ENCODE measurements at regions not wholly inside any gene's neighbourhood (a gene's known extent, or its start where the extent isn't known, plus 50 kb on each side); places are given as distances from the start of the nearest gene placed in this dataset.

GRCh38 chr10:123515661-123516060, 150.5 kb upstream of the GPR26 start:
- CTCF ChIA-PET: no interaction called here
- Histone ChIP-seq H3K27me3 (ENCODE audit: control insufficient read depth in 1 of 2, insufficient read depth in 2 of 2, low read length in 2 of 2) (peaks cover 0 to 5% of the 10 kb centered on the region in 2 experiments), H3K9me3 (ENCODE audit: control insufficient read depth in 1 of 2, insufficient read depth in 1 of 2, low read length in 2 of 2) (peaks cover 0 to 4% of the 10 kb centered on the region in 2 experiments), H3K4me1 (ENCODE audit: insufficient read depth, low read length) (no peaks in the 10 kb centered on the region), H3K36me3 (ENCODE audit: insufficient read depth, low read length) (no peaks in the 10 kb centered on the region), H3K4me3 (ENCODE audit: low read length) (no peak overlapping the region), H3K27ac (ENCODE audit: low read depth in 1 of 2, low read length in 2 of 2) (no peak overlapping the region)
- no peaks in the 10 kb centered on the region for H3K4me1 Mint-ChIP-seq (ENCODE audit: low read depth)
- intact Hi-C loops (cut with DNase I, micrococcal nuclease): no loop called here
- no peaks in the 10 kb centered on the region for H3K36me3 Mint-ChIP-seq (ENCODE audit: low read depth)
- ATAC-seq (ENCODE audit: poor library complexity) (no peak), DNase-seq (no peak)
- H3K27ac Mint-ChIP-seq: no peak overlapping the region
- no peak overlapping the region for H3K4me3 Mint-ChIP-seq
- H3K27me3 Mint-ChIP-seq: peaks cover 17% of the 10 kb centered on the region
- POLR2A ChIA-PET: no interaction called here
- no peak for TF ChIP-seq CTCF (IDR thresholded peaks at IDR 0.05)
- H3K9me3 Mint-ChIP-seq: no peaks in the 10 kb centered on the region

GRCh38 chr10:123516291-123516690, 149.9 kb upstream of the GPR26 start:
- no peaks in the 10 kb centered on the region for H3K4me1 Mint-ChIP-seq (ENCODE audit: low read depth)
- CTCF ChIA-PET: no interaction called here
- intact Hi-C loops (cut with DNase I, micrococcal nuclease): no loop called here

GRCh38 chr10:123517426-123517825, 148.7 kb upstream of the GPR26 start:
- Mint-ChIP-seq H3K27ac (no peak overlapping the region), H3K4me3 (no peak overlapping the region), H3K36me3 (ENCODE audit: low read depth) (no peaks in the 10 kb centered on the region), H3K4me1 (ENCODE audit: low read depth) (no peaks in the 10 kb centered on the region), H3K9me3 (no peaks in the 10 kb centered on the region), H3K27me3 (peaks cover 13% of the 10 kb centered on the region)
- Histone ChIP-seq H3K4me3 (ENCODE audit: low read length) (no peak overlapping the region), H3K27ac (ENCODE audit: low read depth in 1 of 2, low read length in 2 of 2) (no peak overlapping the region), H3K9me3 (ENCODE audit: control insufficient read depth in 1 of 2, insufficient read depth in 1 of 2, low read length in 2 of 2) (peaks cover 0 to 4% of the 10 kb centered on the region in 2 experiments), H3K4me1 (ENCODE audit: insufficient read depth, low read length) (no peaks in the 10 kb centered on the region), H3K36me3 (ENCODE audit: insufficient read depth, low read length) (no peaks in the 10 kb centered on the region), H3K27me3 (ENCODE audit: control insufficient read depth in 1 of 2, insufficient read depth in 2 of 2, low read length in 2 of 2) (peaks cover 0 to 5% of the 10 kb centered on the region in 2 experiments)
- ATAC-seq (ENCODE audit: poor library complexity) (no peak), DNase-seq (no peak)
- TF ChIP-seq CTCF (IDR thresholded peaks at IDR 0.05): no peak
- CTCF ChIA-PET: no interaction called here
- intact Hi-C loops (cut with DNase I, micrococcal nuclease): no loop called here
- POLR2A ChIA-PET: no interaction called here

More at GRCh38 chr10:123516291-123516690, 149.9 kb upstream of the GPR26 start:
- Histone ChIP-seq H3K9me3 (ENCODE audit: control insufficient read depth in 1 of 2, insufficient read depth in 1 of 2, low read length in 2 of 2) (peaks cover 0 to 4% of the 10 kb centered on the region in 2 experiments), H3K36me3 (ENCODE audit: insufficient read depth, low read length) (no peaks in the 10 kb centered on the region), H3K27ac (ENCODE audit: low read depth in 1 of 2, low read length in 2 of 2) (no peak overlapping the region), H3K27me3 (ENCODE audit: control insufficient read depth in 1 of 2, insufficient read depth in 2 of 2, low read length in 2 of 2) (peaks cover 0 to 5% of the 10 kb centered on the region in 2 experiments), H3K4me1 (ENCODE audit: insufficient read depth, low read length) (no peaks in the 10 kb centered on the region), H3K4me3 (ENCODE audit: low read length) (no peak overlapping the region)
- no peak overlapping the region for H3K27ac Mint-ChIP-seq
- no peak for TF ChIP-seq CTCF (IDR thresholded peaks at IDR 0.05)
- no peak overlapping the region for H3K4me3 Mint-ChIP-seq
- H3K9me3 Mint-ChIP-seq: no peaks in the 10 kb centered on the region
- ATAC-seq (ENCODE audit: poor library complexity) (no peak), DNase-seq (no peak)
- H3K36me3 Mint-ChIP-seq (ENCODE audit: low read depth): no peaks in the 10 kb centered on the region
- POLR2A ChIA-PET: no interaction called here
- H3K27me3 Mint-ChIP-seq: peaks cover 16% of the 10 kb centered on the region
